ENCODE measurements at regions not wholly inside any gene's neighbourhood (a gene's known extent, or its start where the extent isn't known, plus 50 kb on each side); places are given as distances from the start of the nearest gene placed in this dataset.

DNA sequence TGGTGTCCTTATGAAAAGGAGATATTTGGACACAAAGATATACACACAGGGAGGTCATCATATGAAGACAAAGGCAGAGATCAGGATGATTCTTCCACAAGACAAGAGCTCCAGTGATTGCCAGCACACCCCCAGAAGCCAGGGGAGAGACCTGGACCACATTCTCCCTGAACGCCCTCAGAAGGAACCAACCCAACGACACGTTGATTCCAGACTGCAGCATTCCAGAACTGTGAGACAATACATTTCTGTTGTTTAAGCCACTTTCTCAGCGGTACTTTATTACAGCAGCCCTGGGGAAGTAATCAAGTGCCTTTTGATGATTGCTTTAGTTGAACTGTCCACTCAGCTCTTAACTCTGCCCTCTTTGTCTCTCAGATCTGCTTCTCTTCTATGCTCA lies 285.5 kb upstream of the SMARCA2 start:
- DNase-seq (ENCODE audit: low read depth) = no peak
- TF ChIP-seq, protein P1, sequence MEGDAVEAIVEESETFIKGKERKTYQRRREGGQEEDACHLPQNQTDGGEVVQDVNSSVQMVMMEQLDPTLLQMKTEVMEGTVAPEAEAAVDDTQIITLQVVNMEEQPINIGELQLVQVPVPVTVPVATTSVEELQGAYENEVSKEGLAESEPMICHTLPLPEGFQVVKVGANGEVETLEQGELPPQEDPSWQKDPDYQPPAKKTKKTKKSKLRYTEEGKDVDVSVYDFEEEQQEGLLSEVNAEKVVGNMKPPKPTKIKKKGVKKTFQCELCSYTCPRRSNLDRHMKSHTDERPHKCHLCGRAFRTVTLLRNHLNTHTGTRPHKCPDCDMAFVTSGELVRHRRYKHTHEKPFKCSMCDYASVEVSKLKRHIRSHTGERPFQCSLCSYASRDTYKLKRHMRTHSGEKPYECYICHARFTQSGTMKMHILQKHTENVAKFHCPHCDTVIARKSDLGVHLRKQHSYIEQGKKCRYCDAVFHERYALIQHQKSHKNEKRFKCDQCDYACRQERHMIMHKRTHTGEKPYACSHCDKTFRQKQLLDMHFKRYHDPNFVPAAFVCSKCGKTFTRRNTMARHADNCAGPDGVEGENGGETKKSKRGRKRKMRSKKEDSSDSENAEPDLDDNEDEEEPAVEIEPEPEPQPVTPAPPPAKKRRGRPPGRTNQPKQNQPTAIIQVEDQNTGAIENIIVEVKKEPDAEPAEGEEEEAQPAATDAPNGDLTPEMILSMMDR (IDR thresholded peaks at IDR 0.05; ENCODE audit: low read depth, low read length) = no peak
- TF ChIP-seq, protein P2, sequence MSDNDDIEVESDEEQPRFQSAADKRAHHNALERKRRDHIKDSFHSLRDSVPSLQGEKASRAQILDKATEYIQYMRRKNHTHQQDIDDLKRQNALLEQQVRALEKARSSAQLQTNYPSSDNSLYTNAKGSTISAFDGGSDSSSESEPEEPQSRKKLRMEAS (IDR thresholded peaks at IDR 0.05; ENCODE audit: low read depth, low read length) = no peak
- TF ChIP-seq POLR2A (IDR thresholded peaks at IDR 0.05; ENCODE audit: extremely low read depth, insufficient read length) (no peak), MYC (IDR thresholded peaks at IDR 0.05; ENCODE audit: low read depth, low read length) (no peak)
- no peak overlapping the region for H3K4me3 ChIP-seq (ENCODE audit: low read depth, low read length)

DNA sequence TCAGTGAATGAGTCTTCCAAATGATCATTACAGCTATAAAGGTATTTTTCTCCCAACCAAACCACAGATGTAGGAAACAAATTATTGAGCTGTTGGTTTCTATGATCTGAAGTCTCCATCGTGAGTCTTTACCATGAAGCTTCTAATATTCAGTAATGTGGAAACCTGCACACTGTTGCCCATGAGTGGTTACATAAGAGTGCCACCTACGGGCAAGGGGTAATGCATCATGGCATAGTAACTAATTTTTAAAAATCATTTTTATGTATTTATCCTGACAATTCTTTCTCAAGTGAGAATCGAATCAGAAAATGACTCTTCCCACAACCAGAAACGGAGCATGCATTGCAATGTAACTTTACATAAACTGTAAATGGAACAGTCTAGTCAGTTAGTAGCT lies 282.5 kb upstream of the SMARCA2 start:
- DNase-seq (ENCODE audit: low read depth) = no peak
- no peak overlapping the region for H3K4me3 ChIP-seq (ENCODE audit: low read depth, low read length)
- TF ChIP-seq, protein P2 (IDR thresholded peaks at IDR 0.05; ENCODE audit: low read depth, low read length) = no peak
- no peak for TF ChIP-seq POLR2A (IDR thresholded peaks at IDR 0.05; ENCODE audit: extremely low read depth, insufficient read length)
- TF ChIP-seq, protein P1 (IDR thresholded peaks at IDR 0.05; ENCODE audit: low read depth, low read length) = no peak
- TF ChIP-seq MYC (IDR thresholded peaks at IDR 0.05; ENCODE audit: low read depth, low read length) = no peak

DNA sequence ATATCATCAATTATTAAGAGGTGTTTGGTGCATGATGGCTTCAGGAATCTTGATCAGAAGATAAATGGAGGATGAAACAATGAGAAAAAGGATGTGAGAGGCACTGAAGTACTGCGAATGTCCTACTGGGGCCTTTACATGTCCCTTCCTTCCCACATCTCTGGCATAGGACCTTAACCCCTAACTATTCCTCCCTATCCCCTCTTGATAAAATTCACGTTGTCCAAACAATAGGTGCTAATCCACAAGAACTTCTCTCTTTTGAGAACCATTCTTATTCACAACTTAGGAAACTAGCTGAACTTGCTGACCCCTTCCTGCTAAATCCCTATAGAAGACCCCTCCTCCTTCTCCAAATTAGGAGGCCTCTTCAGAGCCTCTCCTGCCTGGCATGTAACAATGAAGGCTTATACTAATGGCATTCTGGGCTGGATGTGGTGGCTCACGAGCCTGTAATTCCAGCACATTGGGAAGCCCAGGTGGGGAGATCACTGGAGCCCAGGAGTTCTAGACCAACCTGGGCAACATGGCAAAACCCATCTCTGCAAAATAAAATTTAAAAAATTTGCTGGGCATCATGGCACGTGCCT lies 276.5 kb upstream of the SMARCA2 start:
- no peak overlapping the region for H3K4me3 ChIP-seq (ENCODE audit: low read depth, low read length)
- no peak for DNase-seq (ENCODE audit: low read depth)
- TF ChIP-seq, protein P1 (IDR thresholded peaks at IDR 0.05; ENCODE audit: low read depth, low read length) = no peak
- TF ChIP-seq, protein P2 (IDR thresholded peaks at IDR 0.05; ENCODE audit: low read depth, low read length) = no peak
- TF ChIP-seq POLR2A (IDR thresholded peaks at IDR 0.05; ENCODE audit: extremely low read depth, insufficient read length) (no peak), MYC (IDR thresholded peaks at IDR 0.05; ENCODE audit: low read depth, low read length) (no peak)

DNA sequence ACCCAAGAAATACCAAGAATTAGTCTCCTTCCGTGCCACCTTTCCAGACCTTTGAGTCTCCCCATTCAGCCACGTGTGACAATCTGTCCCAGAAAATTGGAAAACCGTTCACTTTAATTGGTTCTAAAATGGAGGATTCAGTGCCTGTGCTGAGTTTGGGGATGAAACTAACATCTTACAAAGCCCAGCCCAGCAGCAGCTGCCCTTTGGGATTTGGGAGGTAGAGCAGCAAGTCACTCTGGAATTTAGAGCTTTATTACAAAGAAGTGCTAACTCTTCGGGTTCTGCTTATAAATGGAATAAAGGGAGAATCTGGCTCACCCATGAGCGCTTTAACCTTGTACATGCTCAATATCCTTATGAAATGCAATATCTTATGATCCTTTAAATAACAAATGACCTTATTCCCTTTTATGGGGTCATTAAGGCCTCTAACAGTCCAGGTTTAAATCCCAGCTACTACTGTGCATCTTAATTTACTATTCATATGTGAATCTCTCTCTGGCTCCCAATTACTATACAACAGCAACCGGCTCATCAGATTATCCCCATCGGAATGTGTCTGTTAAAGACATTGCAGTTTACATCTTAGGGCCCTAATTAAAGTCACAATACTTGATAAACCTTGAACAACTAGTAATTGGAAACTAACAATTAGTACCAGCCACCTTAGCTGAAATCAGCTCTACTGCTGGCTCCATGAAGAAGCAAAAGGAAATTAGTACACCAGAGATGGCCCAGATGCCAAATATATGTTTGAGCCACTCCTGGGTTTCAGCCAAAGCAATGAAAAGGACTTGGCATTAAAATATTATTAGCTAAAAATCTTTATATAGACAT lies 271.8 kb upstream of the SMARCA2 start:
- DNase-seq (ENCODE audit: low read depth) = no peak
- TF ChIP-seq, protein P1 (IDR thresholded peaks at IDR 0.05; ENCODE audit: low read depth, low read length) = no peak
- TF ChIP-seq, protein P2 (IDR thresholded peaks at IDR 0.05; ENCODE audit: low read depth, low read length) = no peak
- no peak for TF ChIP-seq POLR2A (IDR thresholded peaks at IDR 0.05; ENCODE audit: extremely low read depth, insufficient read length)
- TF ChIP-seq MYC (IDR thresholded peaks at IDR 0.05; ENCODE audit: low read depth, low read length) = no peak
- H3K4me3 ChIP-seq (ENCODE audit: low read depth, low read length) = no peak overlapping the region

DNA sequence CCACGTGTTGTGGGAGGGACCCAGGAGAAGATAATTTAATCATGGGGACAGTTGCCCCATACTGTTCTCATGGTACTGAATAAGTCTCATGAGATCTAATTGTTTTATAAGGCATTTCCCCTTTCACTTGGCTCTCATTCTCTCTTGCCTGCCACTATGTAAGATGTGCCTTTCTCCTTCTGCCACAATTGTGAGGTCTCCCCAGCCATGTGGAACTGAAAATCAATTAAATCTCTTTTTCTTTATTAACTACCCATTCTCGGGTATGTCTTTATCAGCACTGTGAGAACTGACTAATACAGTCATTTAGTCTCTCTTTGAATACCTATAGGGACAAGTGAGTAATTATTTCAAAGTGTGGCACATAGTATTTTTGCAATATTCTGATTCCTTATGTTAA lies 269.2 kb upstream of the SMARCA2 start:
- TF ChIP-seq POLR2A (IDR thresholded peaks at IDR 0.05; ENCODE audit: extremely low read depth, insufficient read length) (no peak), MYC (IDR thresholded peaks at IDR 0.05; ENCODE audit: low read depth, low read length) (no peak)
- TF ChIP-seq, protein P2 (IDR thresholded peaks at IDR 0.05; ENCODE audit: low read depth, low read length) = no peak

DNA sequence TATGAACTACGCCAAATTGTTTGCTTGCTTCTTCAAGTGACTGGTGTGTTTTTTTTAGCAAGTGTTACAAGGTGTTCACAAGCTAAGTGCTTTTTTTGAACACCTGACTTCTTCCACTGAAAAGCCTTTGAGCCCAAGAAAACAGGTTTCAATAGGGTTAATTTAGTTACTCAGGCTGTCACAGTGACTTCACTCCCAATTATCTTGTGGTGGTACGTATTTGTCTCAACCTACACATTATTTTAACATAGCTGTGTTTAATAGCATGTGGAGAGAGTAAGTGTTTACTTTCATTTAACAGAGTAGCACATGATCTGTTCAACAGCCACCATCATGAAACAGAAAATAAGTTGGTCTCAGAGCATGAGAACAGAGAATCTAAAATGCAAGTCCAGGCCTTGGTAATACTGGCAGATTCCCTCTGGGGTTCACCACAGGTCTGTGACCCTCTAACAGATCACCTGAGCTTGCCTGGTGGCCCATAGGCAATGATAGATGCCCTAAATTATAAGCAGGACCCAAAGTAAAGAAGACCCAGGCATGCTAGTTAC lies 267.7 kb upstream of the SMARCA2 start:
- H3K4me3 ChIP-seq (ENCODE audit: low read depth, low read length) = no peak overlapping the region
- no peak for TF ChIP-seq POLR2A (IDR thresholded peaks at IDR 0.05; ENCODE audit: extremely low read depth, insufficient read length)
- TF ChIP-seq, protein P1 (IDR thresholded peaks at IDR 0.05; ENCODE audit: low read depth, low read length) = no peak
- no peak for TF ChIP-seq MYC (IDR thresholded peaks at IDR 0.05; ENCODE audit: low read depth, low read length)
- TF ChIP-seq, protein P2 (IDR thresholded peaks at IDR 0.05; ENCODE audit: low read depth, low read length) = no peak
- no peak for DNase-seq (ENCODE audit: low read depth)

More for the DNA sequence above, 269.2 kb upstream of the SMARCA2 start:
- H3K4me3 ChIP-seq (ENCODE audit: low read depth, low read length) = no peak overlapping the region
- no peak for DNase-seq (ENCODE audit: low read depth)

Data from NB4 (cell line).